Right atrium auricular region (tissue), 2 donors: ENCODE measurements at regions not wholly inside any gene's neighbourhood (a gene's known extent, or its start where the extent isn't known, plus 50 kb on each side); places are given as distances from the start of the nearest gene placed in this dataset.

Experiments used
- DNase-seq: peaks from one replicate; pipeline ENCODE4 v3.0.0-alpha.2; 2019; ENCODE audit warnings: low spot score
- H3K27ac ChIP-seq, 2 donors: fragments of 200-600 bp; sonication (generic); 1 replicate in 1 of 2; 2 replicates in 1 of 2; pipeline ENCODE4 v1.5.1; 2016 to 2019
- H3K27me3 ChIP-seq, 2 donors: fragments of 200-600 bp; sonication (generic); one replicate each; pipeline versions ENCODE4 v1.5.1 to v1.6.0; 2017 to 2019
- H3K36me3 ChIP-seq: fragments of 200-600 bp; sonication (generic); one replicate; pipeline ENCODE4 v1.5.1; 2016
- H3K4me1 ChIP-seq, 2 donors: fragments of 200-600 bp; sonication (generic); one replicate each; pipeline versions ENCODE4 v1.5.1 to v1.6.0; 2017 to 2019
- H3K4me3 ChIP-seq, 2 donors: fragments of 200-600 bp; sonication (generic); 1 replicate in 1 of 2; 2 replicates in 1 of 2; pipeline ENCODE4 v1.5.1; 2017 to 2019; ENCODE audit warnings: mild to moderate bottlenecking in 1 of 2, moderate library complexity in 1 of 2
- H3K9me3 ChIP-seq, 2 donors: fragments of 200-600 bp; sonication (generic); one replicate each; pipeline ENCODE4 v1.5.1; 2019
- CTCF ChIP-seq, 2 donors: fragments of 200-600 bp; sonication (generic); IDR thresholded peaks; one replicate each; pipeline ENCODE4 v1.5.1; 2019; ENCODE audit warnings: antibody characterized with exemption in 2 of 2

GRCh38 chr1:87682565-87682964 lies 353.9 kb downstream of the LMO4 start:
- Histone ChIP-seq H3K4me1 (no peaks in the 10 kb centered on the region), H3K27ac (no peak overlapping the region), H3K36me3 (no peaks in the 10 kb centered on the region), H3K4me3 (no peak overlapping the region), H3K27me3 (no peaks in the 10 kb centered on the region), H3K9me3 (no peaks in the 10 kb centered on the region)
- TF ChIP-seq CTCF (IDR thresholded peaks at IDR 0.05): no peak
- DNase-seq: no peak

DNA sequence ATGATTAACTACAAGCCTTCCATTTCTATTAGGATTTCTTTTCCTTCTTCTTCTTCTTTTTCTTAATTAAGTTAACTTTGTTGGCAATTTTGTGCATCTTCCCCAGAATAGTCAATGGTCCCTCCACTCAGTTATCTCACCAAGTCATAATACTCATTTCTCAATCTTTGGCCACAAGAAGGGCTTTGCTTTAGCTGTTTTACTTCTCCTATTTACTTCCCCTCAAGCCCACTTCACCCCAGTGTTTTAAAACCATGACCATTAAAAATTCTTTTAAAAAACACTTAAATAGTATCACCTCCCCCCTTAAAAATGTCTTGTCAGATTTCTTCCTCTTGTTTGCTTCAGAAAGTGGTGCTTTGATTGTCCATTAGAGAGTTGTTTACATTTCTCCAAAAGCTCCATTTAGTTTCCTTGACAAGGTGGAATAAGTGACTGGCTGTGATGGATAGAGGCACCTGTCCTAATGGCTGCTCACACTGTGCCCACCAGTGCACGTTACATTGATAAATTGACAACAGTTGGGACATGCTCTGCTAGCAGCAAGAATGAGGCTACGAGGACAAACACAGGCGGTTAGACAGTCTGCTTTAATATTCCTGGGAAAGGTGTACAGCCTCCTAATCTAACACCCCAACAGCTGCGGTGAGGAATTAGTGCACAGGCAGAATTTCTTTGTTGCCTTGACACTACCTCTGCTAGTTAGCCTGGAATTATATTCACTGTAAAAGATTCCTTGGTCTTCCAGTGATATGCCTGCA lies 354.7 kb downstream of the LMO4 start:
- H3K36me3 ChIP-seq: no peaks in the 10 kb centered on the region

DNA sequence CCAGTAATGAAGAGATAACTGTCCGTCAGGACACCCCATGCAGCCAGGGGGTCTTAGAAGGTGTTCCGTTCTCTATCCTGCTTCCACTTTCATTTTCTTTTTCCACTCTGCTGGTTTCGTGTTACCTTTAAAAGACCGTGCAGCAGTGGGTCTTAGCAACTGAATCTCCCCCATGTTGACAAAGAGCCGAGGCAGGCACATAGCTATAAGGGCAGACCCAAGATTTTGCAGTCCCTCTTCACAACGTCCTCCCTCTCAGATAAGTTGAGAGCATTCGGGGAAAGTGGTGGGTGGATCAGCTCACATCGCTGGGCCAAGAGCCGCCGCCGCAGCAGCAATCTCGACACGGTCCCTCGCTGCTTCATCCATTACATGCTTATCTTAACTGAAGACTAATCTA lies 355.5 kb downstream of the LMO4 start:
- Histone ChIP-seq H3K9me3 (no peaks in the 10 kb centered on the region), H3K27ac (peak overlapping the region; percentile 33 to 55), H3K36me3 (no peaks in the 10 kb centered on the region), H3K4me3 (peak overlapping the region; percentile 40 to 52), H3K27me3 (no peaks in the 10 kb centered on the region), H3K4me1 (no peaks in the 10 kb centered on the region)
- TF ChIP-seq CTCF (IDR thresholded peaks at IDR 0.05): no peak
- DNase-seq: no peak

More for the DNA sequence above, 354.7 kb downstream of the LMO4 start:
- Histone ChIP-seq H3K9me3 (no peaks in the 10 kb centered on the region), H3K27me3 (no peaks in the 10 kb centered on the region), H3K4me1 (no peaks in the 10 kb centered on the region), H3K27ac (no peak overlapping the region), H3K4me3 (peak overlapping the region in 1 of 2 donors; percentile 52)
- no peak for DNase-seq
- no peak for TF ChIP-seq CTCF (IDR thresholded peaks at IDR 0.05)

- Histone ChIP-seq H3K4me3 (peak overlapping the region; percentile 40 to 52), H3K9me3 (no peaks in the 10 kb centered on the region), H3K27ac (peak overlapping the region in 1 of 2 donors; percentile 33), H3K27me3 (no peaks in the 10 kb centered on the region), H3K4me1 (no peaks in the 10 kb centered on the region), H3K36me3 (no peaks in the 10 kb centered on the region)
- no peak for DNase-seq
- no peak for TF ChIP-seq CTCF (IDR thresholded peaks at IDR 0.05)
These were observed 356.1 kb downstream of the LMO4 start for GRCh38 chr1:87684713-87685205.

DNA sequence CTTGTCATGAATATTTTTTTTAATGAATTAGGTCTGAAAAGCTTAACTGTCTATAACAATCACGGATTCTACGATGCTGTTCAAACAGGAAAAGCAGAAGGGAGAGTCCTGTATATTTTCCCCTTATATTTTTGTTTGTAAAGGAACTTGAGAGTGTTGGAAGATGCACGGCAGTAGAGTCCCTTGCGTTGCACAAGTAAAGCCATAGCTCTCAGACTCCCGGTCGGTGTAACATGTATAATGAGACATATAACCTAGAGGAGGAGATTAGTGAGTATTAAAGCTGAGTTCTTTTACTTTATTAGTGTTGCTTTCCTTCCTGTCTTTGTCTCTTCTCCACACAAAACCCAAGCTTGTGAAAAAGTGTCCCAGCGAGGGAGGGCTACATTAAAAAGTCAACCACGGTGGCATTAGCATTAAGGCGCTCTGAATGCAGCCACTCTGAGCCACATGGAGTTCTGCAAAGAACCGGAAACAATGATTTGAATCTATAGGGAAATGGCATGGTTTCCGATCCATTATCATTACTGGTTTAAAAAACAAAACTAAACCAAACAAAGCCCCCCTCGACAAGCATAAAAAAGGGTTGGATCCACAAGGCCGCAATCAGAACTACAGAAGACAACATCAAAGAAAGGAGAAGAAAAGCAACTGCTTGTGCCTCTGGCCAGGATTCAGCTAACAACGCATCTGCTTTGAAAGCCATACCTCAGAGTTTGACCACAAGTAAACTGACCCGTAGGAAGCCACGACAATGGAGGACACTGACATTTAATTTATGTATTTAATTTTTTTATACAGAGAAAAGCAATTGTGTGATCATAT lies 356.8 kb downstream of the LMO4 start:
- no peak for TF ChIP-seq CTCF (IDR thresholded peaks at IDR 0.05)
- Histone ChIP-seq H3K27me3 (no peaks in the 10 kb centered on the region), H3K27ac (peak overlapping the region in 1 of 2 donors; percentile 33), H3K4me1 (no peaks in the 10 kb centered on the region), H3K9me3 (no peaks in the 10 kb centered on the region), H3K36me3 (no peaks in the 10 kb centered on the region), H3K4me3 (no peak overlapping the region)
- DNase-seq: no peak
